Neural cell (in vitro differentiated cells): ENCODE measurements at regions not wholly inside any gene's neighbourhood (a gene's known extent, or its start where the extent isn't known, plus 50 kb on each side); places are given as distances from the start of the nearest gene placed in this dataset.

Experiments used
- H2AFZ ChIP-seq: fragments of 200-600, 300-800 bp; sonication (generic), shearing (Covaris generic); 2 replicates; pipeline ENCODE4 v1.6.0; 2014; ENCODE audit warnings: low read depth, mild to moderate bottlenecking, antibody characterized with exemption, low read length, moderate library complexity
- H3F3A ChIP-seq: fragments of 200-600 bp; shearing (Covaris generic); 2 replicates; pipeline ENCODE4 v1.6.1; 2016; ENCODE audit warnings: mild to moderate bottlenecking, moderate library complexity, mixed read lengths, antibody characterized with exemption, low read length; ENCODE audit not compliant: insufficient read depth, poor library complexity, severe bottlenecking
- H3K27ac ChIP-seq: fragments of 200-600, 300-800 bp; sonication (generic), shearing (Covaris generic); 2 replicates; pipeline ENCODE4 v1.5.1; 2014; ENCODE audit warnings: mild to moderate bottlenecking, low read length, moderate library complexity
- H3K27me3 ChIP-seq: fragments of 300-800, 200-600 bp; sonication (generic), shearing (Covaris generic); 2 replicates; pipeline ENCODE4 v1.6.0; 2014; ENCODE audit warnings: mild to moderate bottlenecking, low read depth, low read length, moderate library complexity; ENCODE audit not compliant: insufficient read depth
- H3K36me3 ChIP-seq: fragments of 300-800, 200-600 bp; sonication (generic), shearing (Covaris generic); 2 replicates; pipeline ENCODE4 v1.5.1; 2014; ENCODE audit warnings: mild to moderate bottlenecking, antibody characterized with exemption, low read length, moderate library complexity; ENCODE audit not compliant: insufficient read depth
- H3K4me2 ChIP-seq: fragments of 300-800, 200-600 bp; sonication (generic), shearing (Covaris generic); 2 replicates; pipeline ENCODE4 v1.6.0; 2014; ENCODE audit warnings: mild to moderate bottlenecking, low read length
- H3K4me3 ChIP-seq: fragments of 300-800, 200-600 bp; sonication (generic), shearing (Covaris generic); 2 replicates; pipeline ENCODE4 v1.5.1; 2014; ENCODE audit warnings: mild to moderate bottlenecking, low read length, moderate library complexity
- H3K79me2 ChIP-seq: fragments of 200-600 bp; shearing (Covaris generic); replicated peaks from 2 replicates; pipeline ENCODE4 v1.6.0; 2014; ENCODE audit warnings: mild to moderate bottlenecking, low read length, moderate library complexity; ENCODE audit not compliant: insufficient read depth
- H3K9ac ChIP-seq: fragments of 300-800, 200-600 bp; sonication (generic), shearing (Covaris generic); 2 replicates; pipeline ENCODE4 v1.6.1; 2016; ENCODE audit warnings: mild to moderate bottlenecking, low read length, mixed read lengths
- H3K9me2 ChIP-seq: fragments of 200-600 bp; shearing (Covaris generic); 2 replicates; pipeline ENCODE4 v1.6.1; 2016; ENCODE audit warnings: mild to moderate bottlenecking, low read length, mixed read lengths; ENCODE audit not compliant: insufficient read depth
- H3K9me3 ChIP-seq: fragments of 200-600, 300-800 bp; sonication (generic), shearing (Covaris generic); 2 replicates; pipeline ENCODE4 v1.6.1; 2016; ENCODE audit warnings: mild to moderate bottlenecking, mixed run types, low read length, moderate library complexity, mixed read lengths
- H4K20me1 ChIP-seq: fragments of 200-600 bp; shearing (Covaris generic); 2 replicates; pipeline ENCODE4 v1.6.1; 2016; ENCODE audit warnings: mild to moderate bottlenecking, mixed run types; ENCODE audit not compliant: insufficient read depth
- EP300 ChIP-seq: fragments of 450-650 bp; conservative IDR thresholded peaks from 2 replicates; pipeline ENCODE4 v1.6.1; 2014; ENCODE audit warnings: antibody characterized with exemption, mild to moderate bottlenecking, moderate library complexity; ENCODE audit not compliant: poor library complexity, severe bottlenecking
- EZH2 ChIP-seq: fragments of 200-600, 300-800 bp; shearing (Covaris generic), sonication (generic); IDR thresholded peaks from 2 replicates; pipeline ENCODE4 v1.6.1; 2014; ENCODE audit warnings: antibody characterized with exemption, low read length, borderline replicate concordance, mild to moderate bottlenecking; ENCODE audit not compliant: insufficient read depth, poor library complexity, severe bottlenecking
- MXI1 ChIP-seq: fragments of 450-650 bp; conservative IDR thresholded peaks from 2 replicates; pipeline ENCODE4 v1.6.1; 2014; ENCODE audit warnings: antibody characterized with exemption, mild to moderate bottlenecking; ENCODE audit not compliant: poor library complexity, severe bottlenecking
- POLR2AphosphoS5 ChIP-seq: IDR thresholded peaks from 2 replicates; pipeline ENCODE4 v1.6.1; 2012
- RAD21 ChIP-seq: fragments of 450-650 bp; conservative IDR thresholded peaks from 2 replicates; pipeline ENCODE4 v1.6.1; 2014; ENCODE audit warnings: antibody characterized with exemption, mild to moderate bottlenecking, moderate library complexity
- SMC3 ChIP-seq: fragments of 450-650 bp; conservative IDR thresholded peaks from 2 replicates; pipeline ENCODE4 v1.6.1; 2014; ENCODE audit warnings: antibody characterized with exemption, mild to moderate bottlenecking, moderate library complexity; ENCODE audit not compliant: poor library complexity
- TAF1 ChIP-seq: IDR thresholded peaks from 2 replicates; pipeline ENCODE4 v1.6.1; 2012; ENCODE audit warnings: low read depth
- TF ChIP-seq, protein P1 (sequence below): IDR thresholded peaks from 2 replicates; pipeline ENCODE4 v1.6.1; 2012; ENCODE audit warnings: borderline replicate concordance
- TF ChIP-seq, protein P2 (sequence below): fragments of 450-650 bp; IDR thresholded peaks from 2 replicates; pipeline ENCODE4 v1.5.1; 2014; ENCODE audit warnings: antibody characterized with exemption, mild to moderate bottlenecking, moderate library complexity; ENCODE audit not compliant: poor library complexity, severe bottlenecking

GRCh38 chr6:1020133-1020532, 291.8 kb upstream of the FOXQ1 start:
- no peaks in the 10 kb centered on the region for H3K9me3 ChIP-seq
- H2AFZ ChIP-seq = no peak overlapping the region
- H3K27ac ChIP-seq = no peak overlapping the region
- H4K20me1 ChIP-seq = no peaks in the 10 kb centered on the region
- H3K79me2 ChIP-seq = no peaks in the 10 kb centered on the region
- no peaks in the 10 kb centered on the region for H3K9me2 ChIP-seq
- no peak overlapping the region for H3K4me3 ChIP-seq
- no peak for TF ChIP-seq EP300
- TF ChIP-seq EZH2 = no peak
- no peaks in the 10 kb centered on the region for H3K27me3 ChIP-seq
- H3K36me3 ChIP-seq = no peaks in the 10 kb centered on the region
- no peak overlapping the region for H3K9ac ChIP-seq
- H3K4me2 ChIP-seq = no peak overlapping the region
- H3F3A ChIP-seq = no peaks in the 10 kb centered on the region

- Histone ChIP-seq H3K9ac (no peak overlapping the region), H3K79me2 (no peaks in the 10 kb centered on the region), H3K4me2 (no peak overlapping the region), H3K27me3 (no peaks in the 10 kb centered on the region), H3K4me3 (no peak overlapping the region), H2AFZ (no peak overlapping the region), H3F3A (no peaks in the 10 kb centered on the region), H4K20me1 (no peaks in the 10 kb centered on the region), H3K9me3 (no peaks in the 10 kb centered on the region), H3K36me3 (no peaks in the 10 kb centered on the region), H3K9me2 (no peaks in the 10 kb centered on the region), H3K27ac (no peak overlapping the region)
- no peak for TF ChIP-seq RAD21
- no peak for TF ChIP-seq TAF1
- TF ChIP-seq MXI1 = no peak
- TF ChIP-seq, protein P1, sequence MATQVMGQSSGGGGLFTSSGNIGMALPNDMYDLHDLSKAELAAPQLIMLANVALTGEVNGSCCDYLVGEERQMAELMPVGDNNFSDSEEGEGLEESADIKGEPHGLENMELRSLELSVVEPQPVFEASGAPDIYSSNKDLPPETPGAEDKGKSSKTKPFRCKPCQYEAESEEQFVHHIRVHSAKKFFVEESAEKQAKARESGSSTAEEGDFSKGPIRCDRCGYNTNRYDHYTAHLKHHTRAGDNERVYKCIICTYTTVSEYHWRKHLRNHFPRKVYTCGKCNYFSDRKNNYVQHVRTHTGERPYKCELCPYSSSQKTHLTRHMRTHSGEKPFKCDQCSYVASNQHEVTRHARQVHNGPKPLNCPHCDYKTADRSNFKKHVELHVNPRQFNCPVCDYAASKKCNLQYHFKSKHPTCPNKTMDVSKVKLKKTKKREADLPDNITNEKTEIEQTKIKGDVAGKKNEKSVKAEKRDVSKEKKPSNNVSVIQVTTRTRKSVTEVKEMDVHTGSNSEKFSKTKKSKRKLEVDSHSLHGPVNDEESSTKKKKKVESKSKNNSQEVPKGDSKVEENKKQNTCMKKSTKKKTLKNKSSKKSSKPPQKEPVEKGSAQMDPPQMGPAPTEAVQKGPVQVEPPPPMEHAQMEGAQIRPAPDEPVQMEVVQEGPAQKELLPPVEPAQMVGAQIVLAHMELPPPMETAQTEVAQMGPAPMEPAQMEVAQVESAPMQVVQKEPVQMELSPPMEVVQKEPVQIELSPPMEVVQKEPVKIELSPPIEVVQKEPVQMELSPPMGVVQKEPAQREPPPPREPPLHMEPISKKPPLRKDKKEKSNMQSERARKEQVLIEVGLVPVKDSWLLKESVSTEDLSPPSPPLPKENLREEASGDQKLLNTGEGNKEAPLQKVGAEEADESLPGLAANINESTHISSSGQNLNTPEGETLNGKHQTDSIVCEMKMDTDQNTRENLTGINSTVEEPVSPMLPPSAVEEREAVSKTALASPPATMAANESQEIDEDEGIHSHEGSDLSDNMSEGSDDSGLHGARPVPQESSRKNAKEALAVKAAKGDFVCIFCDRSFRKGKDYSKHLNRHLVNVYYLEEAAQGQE = no peak
- TF ChIP-seq EZH2 = no peak
- TF ChIP-seq EP300 = no peak
- TF ChIP-seq POLR2AphosphoS5 = no peak
- no peak for TF ChIP-seq SMC3
- TF ChIP-seq, protein P2, sequence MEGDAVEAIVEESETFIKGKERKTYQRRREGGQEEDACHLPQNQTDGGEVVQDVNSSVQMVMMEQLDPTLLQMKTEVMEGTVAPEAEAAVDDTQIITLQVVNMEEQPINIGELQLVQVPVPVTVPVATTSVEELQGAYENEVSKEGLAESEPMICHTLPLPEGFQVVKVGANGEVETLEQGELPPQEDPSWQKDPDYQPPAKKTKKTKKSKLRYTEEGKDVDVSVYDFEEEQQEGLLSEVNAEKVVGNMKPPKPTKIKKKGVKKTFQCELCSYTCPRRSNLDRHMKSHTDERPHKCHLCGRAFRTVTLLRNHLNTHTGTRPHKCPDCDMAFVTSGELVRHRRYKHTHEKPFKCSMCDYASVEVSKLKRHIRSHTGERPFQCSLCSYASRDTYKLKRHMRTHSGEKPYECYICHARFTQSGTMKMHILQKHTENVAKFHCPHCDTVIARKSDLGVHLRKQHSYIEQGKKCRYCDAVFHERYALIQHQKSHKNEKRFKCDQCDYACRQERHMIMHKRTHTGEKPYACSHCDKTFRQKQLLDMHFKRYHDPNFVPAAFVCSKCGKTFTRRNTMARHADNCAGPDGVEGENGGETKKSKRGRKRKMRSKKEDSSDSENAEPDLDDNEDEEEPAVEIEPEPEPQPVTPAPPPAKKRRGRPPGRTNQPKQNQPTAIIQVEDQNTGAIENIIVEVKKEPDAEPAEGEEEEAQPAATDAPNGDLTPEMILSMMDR = no peak
Measured at GRCh38 chr6:1018041-1018440, 293.9 kb upstream of the FOXQ1 start.
